Inflammatory macrophage (primary cell): ENCODE measurements at regions not wholly inside any gene's neighbourhood (a gene's known extent, or its start where the extent isn't known, plus 50 kb on each side); places are given as distances from the start of the nearest gene placed in this dataset.
"Not testable (repeated sequence)": the region's sequence is repeated elsewhere in the genome, so short reads cannot be mapped to it uniquely, and the experiment has no call there.

ENCODE experiments used
- DNase-seq, 2 donors: peaks; one replicate each; pipeline ENCODE4 v3.0.0-alpha.2; 2020 to 2022

DNA sequence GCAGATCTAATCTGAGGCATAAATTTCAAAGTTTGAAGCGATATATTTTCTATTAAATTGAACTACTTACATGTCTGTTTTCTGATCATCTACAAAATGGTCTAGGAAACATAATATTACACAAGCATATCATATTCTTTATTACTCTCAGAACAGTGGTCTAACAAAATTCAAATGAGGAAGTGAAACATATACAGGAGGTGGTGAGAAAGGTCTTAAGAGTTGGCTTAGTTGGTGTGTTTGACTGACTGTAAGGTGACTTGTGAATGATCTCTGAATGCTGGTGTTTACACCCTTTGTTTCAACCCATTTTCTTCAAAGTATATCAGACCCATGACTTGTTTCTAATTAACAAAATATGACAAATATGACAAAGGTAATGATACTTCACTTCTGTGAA, 1156.8 kb downstream of the SLC16A7 start:
- no peak for DNase-seq

DNA sequence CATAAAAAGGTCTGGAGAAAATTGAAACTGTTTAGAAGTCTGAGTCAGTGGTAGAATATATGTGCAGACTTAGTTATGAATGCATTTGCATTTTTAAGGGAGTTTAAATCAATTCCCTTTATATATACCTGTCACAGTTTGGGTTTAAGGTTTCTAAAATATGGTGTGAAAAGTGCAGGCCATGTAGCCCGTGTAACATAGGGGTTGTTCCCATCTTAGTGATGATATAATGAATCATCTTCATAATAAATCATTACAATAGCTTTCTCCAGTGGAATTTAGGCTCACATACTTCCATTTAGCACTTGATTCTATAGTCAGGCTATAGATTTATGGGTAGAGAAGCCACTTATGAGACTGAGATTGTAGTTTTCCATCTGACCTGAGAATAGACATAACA, 1162.4 kb downstream of the SLC16A7 start:
- no peak for DNase-seq

DNA sequence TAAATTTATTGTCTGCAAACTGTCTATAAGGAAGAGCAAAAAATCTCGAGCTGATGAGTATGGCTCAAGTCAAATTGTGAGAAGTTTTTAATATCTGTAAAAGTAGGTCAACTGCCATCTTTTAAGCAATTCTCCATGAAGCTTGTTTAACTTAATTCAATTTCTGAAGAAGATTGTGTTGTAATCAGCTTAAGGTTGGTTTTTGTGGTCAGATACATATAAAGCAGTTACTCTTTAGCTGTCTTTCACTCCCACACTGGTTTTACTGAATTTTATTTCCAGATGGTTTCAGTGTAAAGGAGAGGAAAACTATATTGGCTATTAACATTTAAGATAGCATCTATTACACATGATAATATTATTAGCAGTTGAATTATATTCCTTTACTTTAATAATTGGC, 1165.1 kb downstream of the SLC16A7 start:
- DNase-seq, result no peak

DNA sequence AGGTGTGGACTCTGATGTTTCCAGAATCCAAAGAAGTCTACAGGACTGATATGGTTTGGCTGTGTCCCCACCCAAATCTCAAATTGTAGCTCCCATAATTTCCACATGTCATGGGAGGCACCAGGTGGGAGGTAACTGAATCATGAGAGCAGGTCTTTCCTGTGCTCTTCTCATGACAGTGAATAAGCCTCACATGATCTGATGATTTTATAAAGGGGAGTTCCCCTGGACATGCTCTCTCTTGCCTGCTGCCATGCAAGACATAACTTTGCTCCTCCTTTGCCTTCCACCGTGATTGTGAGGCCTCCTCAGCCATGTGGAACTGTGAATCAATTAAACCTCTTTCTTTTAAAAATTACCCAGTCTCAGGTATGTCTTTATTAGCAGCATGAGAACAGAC, 1205.3 kb downstream of the SLC16A7 start:
- not testable (repeated sequence) for DNase-seq

DNA sequence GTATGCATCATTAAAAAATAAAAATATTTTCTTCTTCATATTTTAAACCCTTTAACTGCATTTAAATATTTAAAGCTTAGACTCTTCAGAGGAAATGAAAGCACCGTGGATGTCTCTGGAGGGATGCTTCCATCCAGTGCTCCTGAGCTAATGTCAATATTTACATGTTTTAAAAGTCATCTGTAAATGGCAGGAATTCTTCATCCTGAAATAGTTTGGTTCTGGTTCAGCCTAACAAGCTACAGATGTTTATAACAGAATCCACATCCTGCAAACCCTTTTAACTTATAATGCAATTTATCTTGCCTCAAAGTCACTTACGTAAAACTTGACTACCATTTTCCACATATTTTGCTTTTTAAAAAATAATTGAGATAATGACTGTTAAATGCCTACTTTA, 1207.3 kb downstream of the SLC16A7 start:
- no peak for DNase-seq

DNA sequence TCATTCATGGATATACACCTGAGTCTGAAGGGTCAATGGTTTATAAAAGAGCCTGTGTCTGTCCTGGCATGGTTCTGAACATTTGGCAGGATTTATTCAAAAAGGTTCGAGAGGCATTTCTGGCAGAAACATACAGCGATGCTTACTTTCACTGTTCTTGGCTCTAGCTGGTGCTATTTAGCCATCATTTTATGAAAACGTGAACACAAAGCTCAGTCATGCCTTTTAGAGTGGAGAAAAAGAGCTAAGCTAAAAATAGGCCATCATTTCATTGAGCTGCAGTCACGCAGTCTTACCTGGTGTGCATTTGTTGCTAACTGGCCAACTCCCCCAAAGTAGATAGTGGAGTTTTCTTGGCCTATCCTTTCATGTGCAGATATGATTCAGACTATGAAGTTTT, 1209.5 kb downstream of the SLC16A7 start:
- DNase-seq, result no peak

DNA sequence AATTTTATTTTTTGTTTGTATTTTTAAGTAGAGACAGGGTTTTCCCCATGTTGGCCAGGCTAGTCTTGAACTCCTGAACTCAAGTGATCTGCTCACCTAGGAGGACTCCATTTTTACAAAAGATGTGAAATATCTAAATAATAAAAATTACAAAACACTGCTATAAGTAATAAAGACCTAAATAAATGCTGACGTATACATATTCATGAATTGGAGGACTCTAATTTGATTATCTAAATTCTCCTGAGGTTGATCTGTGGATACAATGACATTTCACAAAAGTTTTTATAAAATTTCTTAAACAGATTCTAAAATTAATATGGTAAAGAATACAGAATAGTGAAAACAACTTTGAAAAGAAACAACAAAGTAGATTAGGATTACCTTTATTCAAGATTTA, 1224.0 kb downstream of the SLC16A7 start:
- no peak for DNase-seq

DNA sequence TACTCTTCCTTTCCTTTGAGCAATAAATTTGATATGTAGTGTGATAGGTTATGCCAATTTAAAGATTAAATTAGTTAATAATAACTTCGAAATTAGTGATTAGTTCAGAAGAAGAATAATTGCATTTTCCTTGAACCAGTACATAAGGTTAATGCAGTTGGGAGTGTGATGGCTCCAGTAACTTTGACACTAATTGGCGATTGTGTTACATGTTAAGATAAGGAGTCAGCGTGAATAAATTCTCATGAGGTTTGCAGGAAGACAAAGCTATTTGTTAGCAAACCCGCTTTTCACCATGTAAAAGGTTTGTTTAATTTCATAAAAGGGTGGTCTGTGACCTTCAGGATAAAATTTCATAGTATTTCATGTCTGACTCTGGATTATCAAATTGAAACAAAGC, 1226.8 kb downstream of the SLC16A7 start:
- DNase-seq, result no peak

DNA sequence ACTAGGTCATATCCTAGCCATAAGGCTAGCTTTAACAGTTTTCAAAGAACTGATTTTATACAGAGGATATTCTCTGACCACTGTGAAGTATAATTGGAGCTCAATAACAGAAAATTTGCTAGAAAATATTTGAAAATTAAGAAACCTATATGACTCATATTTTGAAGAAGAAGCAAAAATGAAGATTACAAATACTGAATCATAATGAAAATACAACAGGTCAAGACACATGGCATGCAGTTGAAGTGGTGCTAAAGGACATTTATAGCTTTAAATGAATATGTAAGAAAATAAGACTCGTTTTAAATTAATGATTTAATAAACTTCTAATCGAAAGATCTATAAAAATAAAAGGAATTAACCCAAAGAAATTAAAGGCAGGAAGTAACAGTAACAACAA, 1234.6 kb downstream of the SLC16A7 start:
- no peak for DNase-seq

DNA sequence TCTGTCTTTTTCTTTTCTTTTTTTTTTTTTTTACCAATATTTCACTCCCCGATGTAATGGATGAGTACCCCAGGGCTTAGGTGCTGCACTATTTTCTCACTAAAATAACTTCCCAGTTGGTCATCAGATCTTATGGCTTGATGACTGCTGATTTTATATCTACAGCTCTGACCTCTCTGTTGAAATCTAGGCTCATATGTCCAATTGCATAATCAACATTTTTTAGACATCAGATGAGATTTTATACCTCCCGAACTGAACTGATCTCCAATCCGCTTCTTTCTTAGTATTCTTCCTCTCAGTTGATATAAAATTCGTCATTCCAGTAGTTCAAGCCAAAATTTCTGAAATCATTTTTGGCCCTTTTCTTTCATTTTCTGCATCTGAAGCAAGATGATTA, 1236.5 kb downstream of the SLC16A7 start:
- DNase-seq, result no peak

DNA sequence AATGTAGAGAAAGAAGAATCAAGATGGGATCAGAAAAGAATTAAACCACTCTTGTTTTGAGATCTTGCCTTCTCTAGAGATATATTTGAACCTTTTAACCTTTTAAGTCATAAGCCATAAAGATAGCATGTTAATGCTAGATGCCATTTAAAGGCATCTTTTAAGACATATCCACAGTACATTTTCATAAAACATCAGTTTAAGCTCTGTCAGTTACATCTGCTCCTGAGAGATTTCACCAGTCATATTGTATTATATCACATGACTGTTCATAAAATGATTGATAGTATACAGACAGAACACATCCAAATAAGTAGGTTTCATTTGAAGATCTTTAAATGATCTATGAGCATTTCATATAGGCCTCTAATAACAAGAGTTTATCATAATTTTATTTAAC, 1238.5 kb downstream of the SLC16A7 start:
- DNase-seq, result no peak

DNA sequence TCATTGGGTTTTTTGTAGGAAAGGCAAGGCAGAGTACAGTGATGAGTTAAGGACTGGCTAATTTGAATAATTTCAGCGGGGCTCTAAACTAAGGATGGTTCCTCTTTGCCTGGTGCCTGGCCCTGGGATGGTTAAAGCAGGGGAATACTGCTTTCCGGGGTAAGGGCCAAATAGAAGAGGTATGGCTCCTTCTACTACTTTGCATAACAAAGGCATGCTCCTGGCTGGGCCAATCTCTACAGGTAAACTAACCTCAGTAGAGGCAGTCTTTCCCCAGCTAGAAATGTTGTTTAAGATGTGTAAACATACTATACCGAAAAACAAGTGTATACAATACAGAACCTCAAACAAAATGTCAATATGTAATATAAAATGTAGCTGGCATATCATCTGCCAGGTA, 1239.0 kb downstream of the SLC16A7 start:
- no peak for DNase-seq

DNA sequence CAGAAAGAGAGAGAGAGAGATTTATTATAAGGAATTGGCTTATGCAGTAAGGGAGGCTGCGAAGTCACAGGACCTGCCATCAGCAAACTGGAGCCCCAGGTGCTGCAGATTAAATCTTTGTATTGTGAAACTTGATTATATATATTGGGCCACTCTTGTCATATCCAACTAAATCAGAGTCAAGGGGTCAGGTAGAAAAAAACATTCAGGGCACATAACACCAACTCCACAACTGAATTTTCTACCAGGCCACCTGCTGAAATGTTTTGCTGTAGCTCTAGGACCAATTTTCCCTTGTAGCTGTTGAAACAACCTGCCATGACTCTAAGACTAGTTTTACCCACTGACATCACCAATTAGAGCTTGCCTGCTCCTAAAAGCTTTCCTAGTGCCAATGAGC, 1240.8 kb downstream of the SLC16A7 start:
- no peak for DNase-seq

DNA sequence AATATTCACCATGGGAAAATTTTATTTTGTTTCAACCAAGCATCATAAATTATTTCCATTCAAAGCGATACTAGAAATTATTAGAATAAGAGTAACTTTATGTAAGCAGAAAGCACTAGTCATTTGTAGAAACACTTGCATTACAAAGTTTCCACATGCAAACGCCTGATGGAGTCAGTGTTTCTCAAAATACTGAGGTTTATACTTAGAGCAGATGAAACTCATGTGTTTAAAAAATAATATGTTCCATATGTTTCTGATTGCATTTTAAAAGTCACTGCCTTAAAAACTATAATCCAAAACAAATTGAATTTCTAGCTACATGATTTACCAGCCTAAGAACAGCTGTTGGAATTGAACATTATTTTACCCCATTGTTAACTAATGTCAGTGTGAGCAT, 1246.4 kb downstream of the SLC16A7 start:
- DNase-seq, result no peak

DNA sequence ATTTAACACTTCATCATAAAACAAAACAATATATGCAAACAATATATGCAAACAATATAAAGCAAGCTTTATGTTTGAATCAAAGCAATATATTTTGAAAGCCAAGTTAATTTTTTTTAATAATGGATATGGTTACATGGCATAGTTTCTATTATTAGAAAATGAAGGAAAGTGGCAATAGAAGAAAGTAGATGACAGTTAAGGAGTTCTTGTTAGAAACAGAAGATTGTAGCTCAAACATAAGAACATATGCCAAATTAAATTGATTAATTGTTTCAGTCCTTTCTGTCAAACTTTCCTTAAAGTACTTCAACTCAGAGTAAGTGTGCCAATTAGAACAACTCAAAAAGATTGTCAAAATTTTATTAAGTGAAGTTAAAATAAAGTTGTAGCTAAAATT, 1248.3 kb downstream of the SLC16A7 start:
- DNase-seq, result no peak

DNA sequence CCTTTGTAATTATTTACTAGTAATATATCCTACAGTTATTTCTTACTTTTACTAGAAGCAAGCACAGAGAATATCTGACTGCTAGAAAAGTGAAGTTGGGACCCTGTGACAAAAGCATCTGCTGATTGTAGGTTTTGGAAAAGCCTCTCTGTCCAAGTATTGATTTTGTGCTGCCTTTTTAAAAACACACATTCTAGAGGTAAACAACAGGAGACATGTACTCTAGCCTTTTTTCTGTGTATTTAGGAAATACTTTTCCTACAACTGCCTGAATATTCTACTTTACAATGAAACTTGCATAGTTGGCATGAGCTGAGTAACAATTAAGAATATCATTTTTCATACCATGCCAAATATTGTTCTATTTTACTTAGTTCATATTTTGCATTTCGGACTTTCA, 1249.0 kb downstream of the SLC16A7 start:
- no peak for DNase-seq

DNA sequence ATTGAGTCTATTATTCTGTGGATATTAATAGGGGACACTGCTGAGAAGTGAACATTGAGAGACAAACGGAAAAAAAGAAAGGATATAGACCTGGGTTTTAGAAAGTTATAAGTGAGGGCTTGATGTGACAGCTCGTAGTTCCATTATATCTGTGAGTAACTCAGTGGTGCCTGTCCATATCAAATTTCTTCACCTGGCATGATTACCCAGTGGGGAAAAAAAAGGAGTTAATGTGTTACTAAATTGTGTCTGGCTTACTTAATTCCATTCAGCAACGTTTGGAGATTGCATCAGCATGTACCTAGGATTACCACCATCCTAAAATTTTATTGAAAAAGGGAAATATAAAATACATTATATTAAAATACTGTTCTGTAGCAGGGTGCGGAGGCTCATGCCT, 1249.9 kb downstream of the SLC16A7 start:
- no peak for DNase-seq

DNA sequence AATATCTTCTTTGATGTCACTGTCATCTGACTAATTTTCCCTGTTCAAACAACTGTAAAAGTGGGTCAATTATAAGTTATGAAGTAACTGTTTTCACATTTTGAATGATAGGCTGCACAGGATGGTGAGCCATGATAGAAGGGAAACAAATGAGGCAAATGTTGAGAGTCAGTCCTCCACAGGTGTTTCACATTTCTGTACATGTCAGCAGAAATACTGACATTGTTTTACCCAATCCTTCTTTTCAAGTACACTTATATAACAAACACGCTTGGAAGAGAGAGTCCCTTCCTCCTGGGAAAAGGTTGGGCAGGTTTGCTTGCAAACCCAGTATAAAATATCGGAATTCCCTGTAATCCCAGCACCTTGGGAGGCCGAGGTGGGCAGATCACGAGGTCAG, 1251.5 kb downstream of the SLC16A7 start:
- no peak for DNase-seq

DNA sequence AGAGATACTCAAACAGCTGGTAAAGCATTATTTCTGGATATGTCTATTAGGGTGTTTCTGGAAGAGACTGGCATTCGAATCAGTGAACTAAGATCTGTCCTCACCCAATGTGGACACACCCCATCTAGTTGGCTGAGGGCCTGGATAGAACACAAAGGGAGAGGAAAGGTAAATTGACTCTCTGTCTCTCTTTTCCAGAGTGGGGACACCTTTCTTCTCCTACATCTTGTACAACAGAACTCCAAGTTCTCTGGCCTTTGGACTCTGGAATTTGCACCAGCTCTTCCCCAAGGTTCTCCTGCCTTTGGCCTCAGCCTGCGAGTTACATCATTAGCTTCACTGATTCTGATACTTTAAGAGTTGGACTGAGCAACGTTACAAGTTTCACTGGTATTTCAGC, 1253.9 kb downstream of the SLC16A7 start:
- DNase-seq, result no peak

DNA sequence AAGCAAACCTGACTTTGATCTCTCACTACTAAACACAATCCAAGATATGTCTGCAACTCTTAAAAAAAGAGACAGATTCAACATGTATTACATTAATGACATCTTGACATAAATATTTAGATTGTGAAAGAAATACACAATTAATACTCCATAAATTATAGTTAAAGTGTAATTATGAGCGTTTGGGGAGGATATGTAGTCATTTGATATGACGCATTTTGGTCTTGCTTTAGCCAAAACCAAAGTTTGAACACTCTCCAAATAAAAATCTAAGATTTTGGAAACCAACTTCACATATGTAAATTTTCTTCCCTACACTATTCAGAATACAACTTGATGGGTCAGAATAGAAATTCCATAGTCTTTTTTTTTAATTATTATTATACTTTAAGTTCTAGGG, 1257.6 kb downstream of the SLC16A7 start:
- DNase-seq, result no peak

DNA sequence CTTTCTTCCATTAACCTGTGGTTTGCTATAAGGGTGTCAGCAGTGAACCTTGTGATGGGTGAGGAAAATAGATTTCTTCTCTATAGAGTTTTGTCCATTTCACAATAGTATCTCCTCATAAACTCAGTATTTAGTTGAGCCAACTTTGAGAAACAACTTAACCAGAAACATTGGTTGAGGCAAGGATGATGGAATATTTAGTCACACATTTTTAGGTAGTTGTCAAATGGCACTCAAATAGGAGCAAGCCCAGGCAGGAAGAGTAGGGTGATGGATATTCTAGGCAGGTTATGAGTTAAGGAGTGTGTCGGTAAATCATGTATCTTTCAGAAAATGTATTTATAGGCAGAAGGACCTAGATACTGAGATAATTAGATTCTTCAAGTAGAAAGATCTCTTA, 1267.6 kb downstream of the SLC16A7 start:
- no peak for DNase-seq

DNA sequence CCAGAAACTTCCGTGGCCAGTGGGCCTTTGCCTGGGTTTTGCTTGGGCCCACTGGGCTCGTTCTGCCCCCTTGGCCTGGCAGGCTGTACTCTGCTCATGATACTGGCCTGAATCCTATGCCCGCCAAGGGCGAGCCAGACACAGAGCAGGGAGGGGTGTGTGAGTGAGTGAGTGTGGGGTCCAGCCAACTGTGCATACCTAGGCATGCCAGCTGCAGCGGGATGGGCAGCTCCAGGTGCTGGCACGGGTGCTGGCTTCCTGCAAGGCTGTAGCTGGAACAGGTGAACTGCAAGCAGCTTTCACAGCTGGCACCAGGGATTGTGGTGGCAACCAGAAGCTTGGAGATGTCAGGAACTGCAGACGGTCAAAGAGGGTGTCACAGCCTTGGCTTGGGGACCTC, 1276.4 kb downstream of the SLC16A7 start:
- no peak for DNase-seq

DNA sequence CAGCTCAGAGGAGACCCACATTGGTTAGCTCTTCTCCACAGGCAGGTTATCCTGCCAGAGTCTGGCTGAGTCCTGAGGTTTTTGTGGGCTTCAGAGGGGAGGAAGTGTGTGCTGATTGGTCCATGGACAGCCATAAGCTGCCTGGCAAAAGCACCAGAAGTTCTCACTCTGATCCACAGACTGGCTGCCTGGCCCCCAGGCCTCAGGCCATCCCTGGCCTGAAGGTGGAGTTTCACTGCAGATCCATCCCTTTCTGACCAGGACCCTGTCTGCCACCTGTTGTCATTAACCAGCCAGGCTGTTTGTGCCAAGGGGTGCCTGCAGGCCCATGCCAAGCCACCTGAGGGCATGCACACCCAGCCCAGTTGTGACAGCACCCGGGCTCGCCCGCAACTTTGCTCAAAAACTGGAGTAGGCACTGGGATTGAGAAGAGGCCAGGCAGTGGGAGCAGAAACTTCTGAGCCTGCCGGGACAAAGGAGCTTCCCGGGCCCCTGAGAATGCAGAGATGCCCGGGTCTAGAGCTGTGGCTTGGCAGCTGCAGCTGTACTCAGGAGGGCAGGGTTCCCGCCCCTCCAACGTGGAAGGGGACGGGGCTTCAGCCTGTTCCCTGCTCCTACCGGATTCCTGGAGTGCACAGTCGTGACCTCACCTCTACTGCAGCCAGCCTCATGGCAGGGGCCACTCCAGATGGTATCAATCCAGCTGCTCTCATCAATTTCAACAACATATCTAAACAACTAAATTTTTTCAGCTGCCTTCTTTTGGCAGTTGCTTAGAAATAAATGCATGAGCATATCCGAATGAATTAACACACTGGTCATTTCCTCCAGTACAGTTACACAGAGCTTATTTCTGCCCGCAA, 1277.3 kb downstream of the SLC16A7 start:
- no peak for DNase-seq

DNA sequence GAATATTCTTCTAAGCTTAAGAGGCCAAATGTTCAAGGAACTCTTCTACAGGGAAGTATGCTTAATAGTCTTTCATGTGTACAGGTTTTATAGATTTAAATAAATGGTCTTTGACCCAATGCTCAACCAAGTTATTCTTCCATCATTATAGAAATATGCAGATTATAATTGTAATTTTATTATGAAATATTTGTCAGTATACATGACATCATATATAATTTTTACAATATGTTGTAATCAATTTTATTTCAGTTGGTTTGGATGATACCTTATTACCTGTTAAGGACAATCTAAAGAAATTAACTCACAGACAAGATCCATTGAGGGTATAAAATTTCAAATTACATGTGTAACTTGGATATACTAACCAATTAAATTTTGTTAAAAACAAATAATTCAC, 1278.3 kb downstream of the SLC16A7 start:
- no peak for DNase-seq

DNA sequence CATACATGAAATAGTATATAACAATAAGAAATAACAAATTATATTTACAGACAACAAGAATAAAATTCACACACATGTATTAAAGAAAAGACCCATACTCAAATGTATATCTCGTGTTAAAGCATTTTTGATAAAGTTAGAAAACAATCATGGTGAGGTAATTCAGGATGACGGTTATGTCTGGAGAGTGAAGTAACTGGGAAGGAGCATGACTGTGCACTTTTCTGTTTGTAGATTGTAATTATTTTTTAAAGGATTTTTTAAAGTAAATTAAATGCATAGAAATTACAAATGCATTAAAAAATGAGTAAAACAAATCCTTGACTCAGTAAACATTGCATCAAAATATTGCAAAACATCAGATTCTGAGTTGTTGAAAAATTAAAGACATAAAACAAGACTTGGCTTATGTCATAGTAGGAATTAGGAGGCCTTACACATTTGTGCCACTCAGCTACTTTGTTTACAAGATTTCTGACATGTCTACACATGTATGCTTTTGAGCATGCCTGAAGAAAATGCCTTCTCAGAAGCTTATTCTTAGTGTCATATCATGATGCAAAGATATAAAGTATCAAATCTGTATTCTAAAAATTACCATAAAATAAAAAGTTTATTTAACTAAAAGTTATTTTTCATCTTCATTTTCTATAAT, 1325.1 kb downstream of the SLC16A7 start:
- DNase-seq, result no peak
